DND-41 (cell line): ENCODE measurements at regions not wholly inside any gene's neighbourhood (a gene's known extent, or its start where the extent isn't known, plus 50 kb on each side); places are given as distances from the start of the nearest gene placed in this dataset.
"Not testable (repeated sequence)": the region's sequence is repeated elsewhere in the genome, so short reads cannot be mapped to it uniquely, and the experiment has no call there.

Experiments used
- CTCF ChIP-seq: IDR thresholded peaks from 2 replicates; pipeline ENCODE4 v1.5.1; 2012; ENCODE audit warnings: borderline replicate concordance, low read length, moderate library complexity, mild to moderate bottlenecking; ENCODE audit not compliant: poor library complexity, severe bottlenecking; ENCODE audit errors: extremely low read depth
- EZH2 ChIP-seq: IDR thresholded peaks from 3 replicates; pipeline ENCODE4 v1.6.1; 2012; ENCODE audit warnings: borderline replicate concordance, low read depth, mild to moderate bottlenecking, moderate library complexity, low read length, inconsistent platforms; ENCODE audit not compliant: severe bottlenecking

GRCh38 chr11:82181796-82182195 is 551.9 kb downstream of the FAM181B start:
- not testable (repeated sequence) for TF ChIP-seq CTCF, EZH2
